GM12801 (cell line): ENCODE measurements at regions not wholly inside any gene's neighbourhood (a gene's known extent, or its start where the extent isn't known, plus 50 kb on each side); places are given as distances from the start of the nearest gene placed in this dataset.

ENCODE experiments used
- CTCF ChIP-seq: IDR thresholded peaks from one replicate; pipeline ENCODE4 v1.5.1; 2011; ENCODE audit warnings: control low read depth; ENCODE audit not compliant: insufficient read length; ENCODE audit errors: extremely low read depth

GRCh38 chr11:11046781-11047180 lies 188.9 kb upstream of the ZBED5 start:
- TF ChIP-seq CTCF: no peak

GRCh38 chr11:11045156-11045930 lies 187.5 kb upstream of the ZBED5 start:
- no peak for TF ChIP-seq CTCF

- TF ChIP-seq CTCF: no peak
Observed at GRCh38 chr11:11044137-11044855, 186.4 kb upstream of the ZBED5 start.

- TF ChIP-seq CTCF: no peak
Observed at GRCh38 chr11:11043721-11044120, 185.9 kb upstream of the ZBED5 start.

- no peak for TF ChIP-seq CTCF
Observed at GRCh38 chr11:11039208-11039965, 181.5 kb upstream of the ZBED5 start.

- TF ChIP-seq CTCF: no peak
Observed at GRCh38 chr11:11038782-11039181, 180.9 kb upstream of the ZBED5 start.

GRCh38 chr11:11038352-11038751 lies 180.5 kb upstream of the ZBED5 start:
- no peak for TF ChIP-seq CTCF
